Sigmoid colon (tissue), 3 donors: ENCODE measurements at regions not wholly inside any gene's neighbourhood (a gene's known extent, or its start where the extent isn't known, plus 50 kb on each side); places are given as distances from the start of the nearest gene placed in this dataset.

Experiments
- POLR2A ChIP-seq, 2 donors: fragments of 450-650 bp; IDR thresholded peaks; one replicate each; pipeline ENCODE4 v1.6.1; 2016; ENCODE audit warnings: antibody characterized with exemption in 2 of 2, mild to moderate bottlenecking in 2 of 2, moderate library complexity in 2 of 2
- TF ChIP-seq, protein P1 (sequence below), 4 experiments: fragments of 450-650 bp in 3 of 4; fragments of 200-600 bp in 1 of 4; IDR thresholded peaks; one replicate each; pipeline ENCODE4 v1.5.1; 2016 to 2019; ENCODE audit warnings: antibody characterized with exemption in 4 of 4, mild to moderate bottlenecking in 3 of 4, moderate library complexity in 2 of 4

DNA sequence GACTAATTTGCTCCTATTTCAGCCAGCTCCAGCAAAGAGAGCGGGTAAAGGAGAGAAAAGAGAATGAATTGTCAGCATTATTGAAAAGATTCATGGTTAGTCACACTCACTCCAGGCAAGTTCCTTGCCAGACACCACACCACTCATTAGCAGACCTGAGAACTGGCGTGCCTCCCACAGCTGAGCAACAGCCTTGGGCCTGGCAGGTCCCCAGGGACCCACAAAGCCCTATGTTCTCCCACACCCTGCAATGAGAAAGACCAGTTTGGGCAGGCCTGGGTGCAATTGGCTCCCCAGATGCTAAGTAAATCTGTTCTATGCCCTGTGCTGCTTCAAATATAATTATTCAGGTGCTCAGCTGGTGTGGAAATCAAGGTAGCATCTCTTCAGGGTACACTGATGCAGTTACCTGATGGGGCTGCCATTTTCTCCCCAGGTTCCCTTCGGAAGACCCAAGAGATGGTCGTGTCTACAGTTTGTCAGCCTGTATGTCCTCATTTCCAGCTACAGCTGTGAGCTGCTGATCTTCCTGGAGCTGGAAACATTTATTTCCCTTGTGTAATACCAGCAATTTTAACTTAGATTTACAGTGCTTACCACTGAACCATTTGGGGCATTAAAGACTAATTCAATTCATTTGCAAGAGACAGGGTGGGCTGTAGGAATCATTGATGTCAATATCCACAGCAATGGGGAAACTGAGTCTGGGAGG is 405.0 kb downstream of the COG6 start:
- TF ChIP-seq, protein P1, sequence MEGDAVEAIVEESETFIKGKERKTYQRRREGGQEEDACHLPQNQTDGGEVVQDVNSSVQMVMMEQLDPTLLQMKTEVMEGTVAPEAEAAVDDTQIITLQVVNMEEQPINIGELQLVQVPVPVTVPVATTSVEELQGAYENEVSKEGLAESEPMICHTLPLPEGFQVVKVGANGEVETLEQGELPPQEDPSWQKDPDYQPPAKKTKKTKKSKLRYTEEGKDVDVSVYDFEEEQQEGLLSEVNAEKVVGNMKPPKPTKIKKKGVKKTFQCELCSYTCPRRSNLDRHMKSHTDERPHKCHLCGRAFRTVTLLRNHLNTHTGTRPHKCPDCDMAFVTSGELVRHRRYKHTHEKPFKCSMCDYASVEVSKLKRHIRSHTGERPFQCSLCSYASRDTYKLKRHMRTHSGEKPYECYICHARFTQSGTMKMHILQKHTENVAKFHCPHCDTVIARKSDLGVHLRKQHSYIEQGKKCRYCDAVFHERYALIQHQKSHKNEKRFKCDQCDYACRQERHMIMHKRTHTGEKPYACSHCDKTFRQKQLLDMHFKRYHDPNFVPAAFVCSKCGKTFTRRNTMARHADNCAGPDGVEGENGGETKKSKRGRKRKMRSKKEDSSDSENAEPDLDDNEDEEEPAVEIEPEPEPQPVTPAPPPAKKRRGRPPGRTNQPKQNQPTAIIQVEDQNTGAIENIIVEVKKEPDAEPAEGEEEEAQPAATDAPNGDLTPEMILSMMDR (IDR thresholded peaks at IDR 0.05), result no peak
- no peak for TF ChIP-seq POLR2A (IDR thresholded peaks at IDR 0.05)
